Muscle of back (tissue), 3 donors: ENCODE measurements at regions not wholly inside any gene's neighbourhood (a gene's known extent, or its start where the extent isn't known, plus 50 kb on each side); places are given as distances from the start of the nearest gene placed in this dataset.

Experiments
- DNase-seq, 3 donors: peaks; one replicate each; pipeline versions ENCODE4 v3.0.0 to v3.0.0-alpha.2; 2013

GRCh38 chr16:49128740-49129139, 152.9 kb downstream of the CBLN1 start:
- DNase-seq, result no peak

- DNase-seq, result peak in 2 of 3 donors; percentile 5 to 6
Measured at GRCh38 chr16:49127103-49127502, 154.5 kb downstream of the CBLN1 start.

- no peak for DNase-seq
Measured at GRCh38 chr16:49121636-49122035, 160.0 kb downstream of the CBLN1 start.

- DNase-seq, result no peak
Measured at GRCh38 chr16:49120631-49121030, 161.0 kb downstream of the CBLN1 start.

- DNase-seq, result no peak
Measured at GRCh38 chr16:49116873-49117272, 164.8 kb downstream of the CBLN1 start.

GRCh38 chr16:49115956-49116355, 165.7 kb downstream of the CBLN1 start:
- no peak for DNase-seq

- peak in 2 of 3 donors; percentile 10 to 18 for DNase-seq
Measured at GRCh38 chr16:49112754-49113153, 168.9 kb downstream of the CBLN1 start.

- DNase-seq, result no peak
Measured at GRCh38 chr16:49111351-49111750, 170.3 kb downstream of the CBLN1 start.

GRCh38 chr16:49108611-49109010, 173.0 kb downstream of the CBLN1 start:
- DNase-seq, result no peak

- no peak for DNase-seq
Measured at GRCh38 chr16:49103298-49103697, 178.3 kb downstream of the CBLN1 start.

- DNase-seq, result no peak
Measured at GRCh38 chr16:49101997-49102396, 179.6 kb downstream of the CBLN1 start.

- DNase-seq, result no peak
Measured at GRCh38 chr16:49100366-49100765, 181.3 kb downstream of the CBLN1 start.

GRCh38 chr16:49097964-49098363, 183.7 kb downstream of the CBLN1 start:
- no peak for DNase-seq

GRCh38 chr16:49096176-49096945, 185.3 kb downstream of the CBLN1 start:
- no peak for DNase-seq

- no peak for DNase-seq
Measured at GRCh38 chr16:49095539-49095938, 186.1 kb downstream of the CBLN1 start.

GRCh38 chr16:49094471-49094870, 187.2 kb downstream of the CBLN1 start:
- DNase-seq, result no peak

GRCh38 chr16:49093939-49094338, 187.7 kb downstream of the CBLN1 start:
- DNase-seq, result no peak

- no peak for DNase-seq
Measured at GRCh38 chr16:49092704-49093103, 188.9 kb downstream of the CBLN1 start.

- no peak for DNase-seq
Measured at GRCh38 chr16:49089533-49089932, 192.1 kb downstream of the CBLN1 start.

GRCh38 chr16:49089039-49089438, 192.6 kb downstream of the CBLN1 start:
- DNase-seq, result no peak

GRCh38 chr16:49085686-49086085, 196.0 kb downstream of the CBLN1 start:
- peak; percentile 14 to 70 (median 64) for DNase-seq

GRCh38 chr16:49084628-49085390, 196.8 kb downstream of the CBLN1 start:
- no peak for DNase-seq

GRCh38 chr16:49081554-49081953, 200.1 kb downstream of the CBLN1 start:
- DNase-seq, result no peak
